Epithelial cell of proximal tubule (primary cell): ENCODE measurements at regions not wholly inside any gene's neighbourhood (a gene's known extent, or its start where the extent isn't known, plus 50 kb on each side); places are given as distances from the start of the nearest gene placed in this dataset.

Experiments
- DNase-seq: peaks from one replicate; pipeline ENCODE4 v3.0.0-alpha.2; 2011; ENCODE audit warnings: low read depth
- H3K4me3 ChIP-seq: 2 replicates; pipeline ENCODE4 v1.5.1; 2011; ENCODE audit warnings: low read depth, mild to moderate bottlenecking, low read length
- CTCF ChIP-seq: conservative IDR thresholded peaks from 2 replicates; pipeline ENCODE4 v1.5.1; 2012; ENCODE audit warnings: low read depth, mild to moderate bottlenecking, low read length

- H3K4me3 ChIP-seq = no peak overlapping the region
- TF ChIP-seq CTCF = no peak
- DNase-seq = no peak
Observed at GRCh38 chr3:155001289-155002010, 78.7 kb upstream of the MME start.

- no peak for DNase-seq
- no peak overlapping the region for H3K4me3 ChIP-seq
- TF ChIP-seq CTCF = no peak
Observed at GRCh38 chr3:154992655-154993054, 87.5 kb upstream of the MME start.

DNA sequence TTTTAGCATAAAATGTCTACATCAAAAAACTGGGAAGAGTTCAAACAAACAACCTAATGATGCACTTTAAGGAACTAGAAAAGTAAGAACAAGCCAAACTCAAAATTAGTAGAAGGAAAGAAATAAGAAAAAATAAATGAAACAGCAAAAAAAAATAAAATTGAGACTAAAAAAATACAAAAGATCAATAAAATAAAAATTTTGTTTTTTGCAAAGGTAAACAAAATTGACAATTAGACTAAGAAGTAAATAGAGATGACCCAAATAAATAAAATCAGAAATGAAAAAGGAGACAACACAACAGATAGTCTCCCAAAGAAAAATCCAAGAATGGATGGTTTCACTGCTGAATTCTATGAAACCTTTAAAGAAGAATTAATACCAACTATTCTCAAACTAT lies 89.6 kb upstream of the MME start:
- no peak for TF ChIP-seq CTCF
- no peak for DNase-seq
- H3K4me3 ChIP-seq = no peak overlapping the region

- no peak for TF ChIP-seq CTCF
Observed at GRCh38 chr3:154987846-154988245, 92.3 kb upstream of the MME start.

GRCh38 chr3:154981664-154982063 lies 98.5 kb upstream of the MME start:
- no peak for DNase-seq
- H3K4me3 ChIP-seq = no peak overlapping the region
- no peak for TF ChIP-seq CTCF

More at GRCh38 chr3:154987846-154988245, 92.3 kb upstream of the MME start:
- no peak for DNase-seq
- H3K4me3 ChIP-seq = no peak overlapping the region

- TF ChIP-seq CTCF = no peak
- H3K4me3 ChIP-seq = no peak overlapping the region
- DNase-seq = no peak
Observed at GRCh38 chr3:154981201-154981600, 98.9 kb upstream of the MME start.

GRCh38 chr3:154979331-154979730 lies 100.8 kb upstream of the MME start:
- DNase-seq = no peak
- H3K4me3 ChIP-seq = no peak overlapping the region
- no peak for TF ChIP-seq CTCF
